ENCODE measurements at regions not wholly inside any gene's neighbourhood (a gene's known extent, or its start where the extent isn't known, plus 50 kb on each side); places are given as distances from the start of the nearest gene placed in this dataset.

DNA sequence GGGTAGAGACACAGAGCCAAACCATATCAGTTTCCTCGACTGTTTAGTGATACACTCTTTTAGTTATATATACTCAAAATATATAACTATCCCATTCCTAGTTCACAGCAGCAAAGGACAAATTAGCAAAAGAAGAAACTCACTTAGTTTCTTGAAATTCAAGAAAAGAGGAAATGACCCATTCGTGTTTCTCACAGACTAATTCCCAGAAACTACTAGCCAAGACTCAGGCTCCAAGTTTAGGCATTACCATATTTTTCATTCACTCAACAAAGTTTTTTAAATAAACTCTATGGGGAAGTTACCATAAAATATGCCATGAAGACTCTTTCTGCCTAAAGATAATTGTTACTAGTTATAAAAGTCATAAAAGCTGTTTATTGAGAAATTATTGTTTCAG, 152.3 kb upstream of the DAAM1 start (continued):
- TF ChIP-seq EP300 (IDR thresholded peaks at IDR 0.05; ENCODE audit: borderline replicate concordance in 1 of 2, low read depth in 2 of 2, low read length in 2 of 2): no peak
